PC-3 (cell line): ENCODE measurements at regions not wholly inside any gene's neighbourhood (a gene's known extent, or its start where the extent isn't known, plus 50 kb on each side); places are given as distances from the start of the nearest gene placed in this dataset.

Experiments used
- CTCF ChIP-seq: fragments of 300-600 bp; sonication (generic); conservative IDR thresholded peaks from 2 replicates; pipeline ENCODE4 v1.5.1; 2017; ENCODE audit warnings: antibody characterized with exemption, low read depth, mild to moderate bottlenecking, low read length
- EZH2phosphoT487 ChIP-seq: fragments of 300-600 bp; sonication (generic); IDR thresholded peaks from 2 replicates; pipeline ENCODE4 v1.6.1; 2018; ENCODE audit warnings: mild to moderate bottlenecking, antibody characterized with exemption, low read length, borderline replicate concordance

- no peak for TF ChIP-seq CTCF
- no peak for TF ChIP-seq EZH2phosphoT487
These were observed 334.0 kb upstream of the NT5E start for GRCh38 chr6:85115876-85116275.
